AG04450 (cell line): ENCODE measurements at regions not wholly inside any gene's neighbourhood (a gene's known extent, or its start where the extent isn't known, plus 50 kb on each side); places are given as distances from the start of the nearest gene placed in this dataset.

ENCODE experiments used
- CTCF ChIA-PET: fragments of 300-600, 350-600 bp; formaldehyde crosslinking; extraction: SDS; loops from one replicate; lab custom pipeline; 2022; ENCODE audit warnings: antibody characterized with exemption, inconsistent platforms; lab: Charles Lee
- POLR2A ChIA-PET: fragments of 350-600 bp; formaldehyde crosslinking; extraction: SDS; loops from one replicate; lab custom pipeline; 2021; ENCODE audit warnings: antibody characterized with exemption, inconsistent platforms; lab: Yijun Ruan, JAX
- DNase-seq: peaks from one replicate; pipeline ENCODE4 v3.0.0-alpha.2; 2011; ENCODE audit warnings: low read depth, low spot score
- H3K27ac ChIP-seq: one replicate; pipeline ENCODE4 v1.5.1; 2012; ENCODE audit warnings: low read depth, low read length, control low read depth
- H3K27me3 ChIP-seq: one replicate; pipeline ENCODE4 v1.6.0; 2012; ENCODE audit warnings: low read length; ENCODE audit not compliant: control insufficient read depth, insufficient read depth
- H3K4me3 ChIP-seq: 2 replicates; pipeline ENCODE4 v1.5.1; 2011; ENCODE audit warnings: mild to moderate bottlenecking, low read depth, low read length, control low read depth
- H3K9me3 ChIP-seq: 2 replicates; pipeline ENCODE4 v1.5.1; 2012; ENCODE audit warnings: low read length; ENCODE audit not compliant: control insufficient read depth, insufficient read depth
- CTCF ChIP-seq: IDR thresholded peaks from 2 replicates; pipeline ENCODE4 v1.5.1; 2011; ENCODE audit warnings: low read depth, low read length, control low read depth, inconsistent platforms

GRCh38 chr11:129590030-129590752 lies 214.5 kb downstream of the BARX2 start:
- Histone ChIP-seq H3K9me3 (no peaks in the 10 kb centered on the region), H3K27ac (no peak overlapping the region), H3K27me3 (peaks cover 8% of the 10 kb centered on the region), H3K4me3 (no peak overlapping the region)
- no peak for DNase-seq
- no peak for TF ChIP-seq CTCF
- POLR2A ChIA-PET = no interaction called here
- CTCF ChIA-PET = no interaction called here

- POLR2A ChIA-PET = no interaction called here
Measured at GRCh38 chr11:129590753-129591475, 215.3 kb downstream of the BARX2 start.

GRCh38 chr11:129591527-129591926 lies 215.9 kb downstream of the BARX2 start:
- TF ChIP-seq CTCF = no peak
- Histone ChIP-seq H3K9me3 (no peaks in the 10 kb centered on the region), H3K4me3 (no peak overlapping the region), H3K27me3 (peaks cover 8% of the 10 kb centered on the region), H3K27ac (no peak overlapping the region)
- ChIA-PET CTCF (no interaction called here), POLR2A (no interaction called here)
- DNase-seq = no peak

More at GRCh38 chr11:129590753-129591475, 215.3 kb downstream of the BARX2 start:
- Histone ChIP-seq H3K4me3 (no peak overlapping the region), H3K27me3 (peaks cover 8% of the 10 kb centered on the region), H3K9me3 (no peaks in the 10 kb centered on the region), H3K27ac (no peak overlapping the region)
- no peak for DNase-seq
- TF ChIP-seq CTCF = no peak
- CTCF ChIA-PET = no interaction called here

- ChIA-PET CTCF (no interaction called here), POLR2A (no interaction called here)
- no peak for DNase-seq
- no peak for TF ChIP-seq CTCF
- no peaks in the 10 kb centered on the region for H3K9me3 ChIP-seq
- H3K4me3 ChIP-seq = no peak overlapping the region
- H3K27me3 ChIP-seq = peaks cover 8% of the 10 kb centered on the region
- no peak overlapping the region for H3K27ac ChIP-seq
Measured at GRCh38 chr11:129592191-129592590, 216.5 kb downstream of the BARX2 start.

GRCh38 chr11:129593098-129593497 lies 217.4 kb downstream of the BARX2 start:
- DNase-seq = no peak
- Histone ChIP-seq H3K9me3 (no peaks in the 10 kb centered on the region), H3K27me3 (peaks cover 8% of the 10 kb centered on the region), H3K4me3 (no peak overlapping the region), H3K27ac (no peak overlapping the region)
- CTCF ChIA-PET = no interaction called here
- no peak for TF ChIP-seq CTCF
- POLR2A ChIA-PET = no interaction called here
